GM18502 (cell line): ENCODE measurements at regions not wholly inside any gene's neighbourhood (a gene's known extent, or its start where the extent isn't known, plus 50 kb on each side); places are given as distances from the start of the nearest gene placed in this dataset.

Experiments used
- ATAC-seq: cut with Tn5 transposase; IDR thresholded peaks from one replicate; pipeline ENCODE4 v1.9.1; 2021; ENCODE audit warnings: mild to moderate bottlenecking; ENCODE audit not compliant: unreplicated experiment, poor library complexity

- no peak for ATAC-seq
Measured at GRCh38 chr2:120893811-120894584, 158.3 kb downstream of the GLI2 start.

- ATAC-seq: no peak
Measured at GRCh38 chr2:120894966-120895365, 159.3 kb downstream of the GLI2 start.

GRCh38 chr2:120896126-120896525 lies 160.5 kb downstream of the GLI2 start:
- no peak for ATAC-seq

GRCh38 chr2:120896901-120897300 lies 161.2 kb downstream of the GLI2 start:
- ATAC-seq: no peak

GRCh38 chr2:120897399-120897798 lies 161.7 kb downstream of the GLI2 start:
- no peak for ATAC-seq

- no peak for ATAC-seq
Measured at GRCh38 chr2:120898496-120898895, 162.8 kb downstream of the GLI2 start.

- ATAC-seq: no peak
Measured at GRCh38 chr2:120898961-120899750, 163.5 kb downstream of the GLI2 start.

- ATAC-seq: no peak
Measured at GRCh38 chr2:120899771-120900170, 164.1 kb downstream of the GLI2 start.

- no peak for ATAC-seq
Measured at GRCh38 chr2:120901201-120901600, 165.5 kb downstream of the GLI2 start.

- no peak for ATAC-seq
Measured at GRCh38 chr2:120902592-120902991, 166.9 kb downstream of the GLI2 start.

GRCh38 chr2:120904379-120904778 lies 168.7 kb downstream of the GLI2 start:
- ATAC-seq: no peak

GRCh38 chr2:120904830-120905234 lies 169.2 kb downstream of the GLI2 start:
- ATAC-seq: no peak

GRCh38 chr2:120905298-120905697 lies 169.6 kb downstream of the GLI2 start:
- ATAC-seq: no peak

- ATAC-seq: no peak
Measured at GRCh38 chr2:120905824-120906571, 170.3 kb downstream of the GLI2 start.

- no peak for ATAC-seq
Measured at GRCh38 chr2:120906914-120907313, 171.2 kb downstream of the GLI2 start.

- no peak for ATAC-seq
Measured at GRCh38 chr2:120907822-120908221, 172.2 kb downstream of the GLI2 start.

- ATAC-seq: no peak
Measured at GRCh38 chr2:120908314-120908975, 172.8 kb downstream of the GLI2 start.

- no peak for ATAC-seq
Measured at GRCh38 chr2:120909102-120909501, 173.4 kb downstream of the GLI2 start.

GRCh38 chr2:120910164-120910563 lies 174.5 kb downstream of the GLI2 start:
- no peak for ATAC-seq
